ENCODE measurements at regions not wholly inside any gene's neighbourhood (a gene's known extent, or its start where the extent isn't known, plus 50 kb on each side); places are given as distances from the start of the nearest gene placed in this dataset.

GRCh38 chr6:6796818-6797217 is 208.3 kb downstream of the LY86 start:
- TF ChIP-seq CTCF (IDR thresholded peaks at IDR 0.05), result no peak
- no peak for TF ChIP-seq POLR2AphosphoS5 (IDR thresholded peaks at IDR 0.05)
- no peak for TF ChIP-seq POLR2A (IDR thresholded peaks at IDR 0.05)

Data from stomach (tissue), 4 donors.